Progenitor cell of endocrine pancreas (in vitro differentiated cells): ENCODE measurements at regions not wholly inside any gene's neighbourhood (a gene's known extent, or its start where the extent isn't known, plus 50 kb on each side); places are given as distances from the start of the nearest gene placed in this dataset.

Source experiments
- DNase-seq: peaks from one replicate; pipeline ENCODE4 v3.0.0; 2021; ENCODE audit warnings: low spot score; ENCODE audit not compliant: unreplicated experiment
- H3K27ac Mint-ChIP-seq: 2 replicates; pipeline ENCODE4 v1.8.0; 2021; ENCODE audit warnings: mild to moderate bottlenecking, moderate library complexity, mixed read lengths
- H3K27me3 Mint-ChIP-seq: 2 replicates; pipeline ENCODE4 v1.8.0; 2021; ENCODE audit warnings: mixed read lengths
- H3K36me3 Mint-ChIP-seq: 2 replicates; pipeline ENCODE4 v1.8.0; 2022; ENCODE audit warnings: mixed read lengths; ENCODE audit not compliant: insufficient read depth
- H3K4me1 Mint-ChIP-seq: 2 replicates; pipeline ENCODE4 v1.8.0; 2021; ENCODE audit warnings: low read depth, mixed read lengths
- H3K4me3 Mint-ChIP-seq: 2 replicates; pipeline ENCODE4 v1.8.0; 2021; ENCODE audit warnings: low read depth, mild to moderate bottlenecking, moderate library complexity, mixed read lengths
- H3K9me3 Mint-ChIP-seq: 2 replicates; pipeline ENCODE4 v1.8.0; 2021; ENCODE audit warnings: low read depth, mixed read lengths
- TF ChIP-seq, protein P1 (sequence below): fragments of 200-600 bp; sonication (generic); IDR thresholded peaks from one replicate; pipeline ENCODE4 v1.5.0; 2021; ENCODE audit warnings: antibody characterized with exemption, mild to moderate bottlenecking; ENCODE audit not compliant: unreplicated experiment

DNA sequence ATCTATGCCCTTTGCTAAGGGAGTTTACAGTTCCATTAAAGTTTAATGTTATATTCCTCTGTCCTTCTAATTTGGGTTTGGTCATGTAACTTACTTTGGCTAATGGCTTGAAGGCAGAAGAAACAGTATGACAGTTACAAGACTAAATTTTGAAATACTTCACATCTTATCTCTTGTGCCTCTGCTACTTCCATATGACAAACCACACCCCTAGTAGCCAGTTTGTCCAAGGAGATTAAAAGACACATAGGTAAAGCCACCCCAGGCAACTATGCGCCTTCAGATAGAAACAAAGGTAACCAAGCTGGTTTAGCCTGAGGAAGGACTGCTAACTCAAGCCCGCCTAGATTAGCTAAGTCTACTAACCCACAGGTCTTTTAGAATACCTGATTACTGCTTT lies 273.4 kb upstream of the MIR17HG start:
- TF ChIP-seq, protein P1, sequence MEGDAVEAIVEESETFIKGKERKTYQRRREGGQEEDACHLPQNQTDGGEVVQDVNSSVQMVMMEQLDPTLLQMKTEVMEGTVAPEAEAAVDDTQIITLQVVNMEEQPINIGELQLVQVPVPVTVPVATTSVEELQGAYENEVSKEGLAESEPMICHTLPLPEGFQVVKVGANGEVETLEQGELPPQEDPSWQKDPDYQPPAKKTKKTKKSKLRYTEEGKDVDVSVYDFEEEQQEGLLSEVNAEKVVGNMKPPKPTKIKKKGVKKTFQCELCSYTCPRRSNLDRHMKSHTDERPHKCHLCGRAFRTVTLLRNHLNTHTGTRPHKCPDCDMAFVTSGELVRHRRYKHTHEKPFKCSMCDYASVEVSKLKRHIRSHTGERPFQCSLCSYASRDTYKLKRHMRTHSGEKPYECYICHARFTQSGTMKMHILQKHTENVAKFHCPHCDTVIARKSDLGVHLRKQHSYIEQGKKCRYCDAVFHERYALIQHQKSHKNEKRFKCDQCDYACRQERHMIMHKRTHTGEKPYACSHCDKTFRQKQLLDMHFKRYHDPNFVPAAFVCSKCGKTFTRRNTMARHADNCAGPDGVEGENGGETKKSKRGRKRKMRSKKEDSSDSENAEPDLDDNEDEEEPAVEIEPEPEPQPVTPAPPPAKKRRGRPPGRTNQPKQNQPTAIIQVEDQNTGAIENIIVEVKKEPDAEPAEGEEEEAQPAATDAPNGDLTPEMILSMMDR = no peak
- Mint-ChIP-seq H3K36me3 (no peaks in the 10 kb centered on the region), H3K4me1 (peaks cover 2% of the 10 kb centered on the region), H3K27ac (no peak overlapping the region), H3K4me3 (no peak overlapping the region), H3K27me3 (no peaks in the 10 kb centered on the region), H3K9me3 (peaks cover 5% of the 10 kb centered on the region)
- no peak for DNase-seq

DNA sequence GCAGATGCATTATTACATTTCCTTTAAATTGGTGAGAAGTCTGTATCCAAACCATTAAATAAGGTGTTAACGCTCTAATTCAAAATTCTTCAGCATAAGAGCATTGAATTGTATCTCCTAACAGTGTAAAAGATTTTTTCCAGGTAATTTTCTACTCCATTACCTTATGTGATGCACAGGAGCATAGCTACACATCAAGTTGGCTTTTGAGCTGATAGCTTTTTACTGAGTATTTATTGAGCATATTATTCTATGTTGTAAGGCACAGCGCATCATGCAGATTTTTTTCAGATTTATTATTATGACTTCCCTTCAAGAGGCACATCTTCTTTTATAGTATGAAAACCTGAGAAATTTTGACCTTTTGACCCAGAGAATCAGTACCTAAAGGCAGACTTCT lies 270.7 kb upstream of the MIR17HG start:
- DNase-seq = no peak
- Mint-ChIP-seq H3K4me1 (no peaks in the 10 kb centered on the region), H3K9me3 (peaks cover 5% of the 10 kb centered on the region), H3K4me3 (no peak overlapping the region), H3K27ac (no peak overlapping the region), H3K27me3 (no peaks in the 10 kb centered on the region), H3K36me3 (no peaks in the 10 kb centered on the region)
- TF ChIP-seq, protein P1 = no peak

DNA sequence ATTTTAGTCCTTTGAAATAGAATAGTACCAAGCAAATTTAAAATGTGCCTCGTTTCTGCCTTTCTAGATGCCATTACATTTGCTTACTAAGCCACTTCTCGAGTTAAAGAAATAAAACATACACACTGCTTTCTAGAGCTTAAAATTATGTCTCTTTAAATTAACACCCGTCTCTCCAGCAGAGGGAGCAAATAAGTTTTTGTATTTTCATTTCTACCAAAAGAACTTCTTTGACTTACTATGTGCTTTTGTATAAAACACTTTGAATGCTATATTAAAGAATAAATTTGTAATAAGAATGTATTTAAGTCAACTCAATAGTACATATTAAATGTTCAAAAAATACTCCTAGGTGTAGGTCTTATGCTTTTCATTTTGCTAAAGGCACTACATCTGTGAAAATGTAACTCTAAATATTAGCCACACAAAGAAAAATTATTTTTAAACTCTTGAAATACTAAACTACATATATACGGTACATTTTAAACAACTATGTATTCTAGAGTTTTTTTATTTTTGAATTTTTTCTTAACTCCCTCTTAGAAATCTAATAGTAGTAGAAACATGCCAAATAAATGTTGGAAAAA lies 269.3 kb upstream of the MIR17HG start:
- TF ChIP-seq, protein P1 = peak; percentile 64
- Mint-ChIP-seq H3K27ac (no peak overlapping the region), H3K36me3 (no peaks in the 10 kb centered on the region), H3K4me1 (no peaks in the 10 kb centered on the region), H3K9me3 (no peaks in the 10 kb centered on the region), H3K4me3 (no peak overlapping the region), H3K27me3 (no peaks in the 10 kb centered on the region)
- DNase-seq = no peak

DNA sequence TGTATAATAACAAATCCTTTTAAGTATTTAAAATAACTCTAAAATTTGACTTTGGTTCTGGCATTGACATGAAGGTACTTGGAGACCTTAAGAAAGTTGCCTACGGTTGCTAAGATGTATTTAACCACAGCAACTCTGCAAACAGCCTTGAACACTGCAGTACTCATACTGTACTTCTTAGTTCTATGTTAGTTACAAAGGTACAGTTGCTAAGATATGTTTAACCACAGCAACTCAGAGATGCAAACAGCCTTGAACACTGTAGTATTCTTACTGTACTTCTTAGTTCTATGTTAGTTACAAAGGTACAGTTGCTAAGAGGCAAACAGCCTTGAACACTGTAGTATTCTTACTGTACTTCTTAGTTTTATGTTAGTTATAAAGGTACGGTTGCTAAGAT lies 268.3 kb upstream of the MIR17HG start:
- Mint-ChIP-seq H3K9me3 (no peaks in the 10 kb centered on the region), H3K4me1 (no peaks in the 10 kb centered on the region)

DNA sequence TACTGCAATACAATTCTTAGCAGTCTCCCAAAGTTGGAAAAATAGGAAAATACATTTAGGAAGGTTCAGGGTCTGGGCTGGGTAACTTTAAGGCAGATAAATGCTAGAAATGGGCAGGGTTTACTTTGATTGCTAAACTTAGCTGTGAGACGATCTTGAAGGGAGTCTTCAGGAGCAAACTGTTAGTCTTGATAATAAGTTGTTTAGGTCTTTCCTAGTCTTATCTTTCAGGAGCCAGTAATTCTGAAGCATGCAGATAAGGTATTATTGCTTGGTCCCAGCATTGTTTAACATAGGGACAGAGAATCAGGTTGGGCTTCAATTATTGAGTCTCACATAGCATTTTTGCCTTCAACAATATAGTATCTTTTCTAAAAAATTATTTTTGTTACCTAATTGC lies 262.4 kb upstream of the MIR17HG start:
- Mint-ChIP-seq H3K36me3 (no peaks in the 10 kb centered on the region), H3K9me3 (no peaks in the 10 kb centered on the region), H3K27ac (no peak overlapping the region), H3K4me1 (peaks cover 12% of the 10 kb centered on the region), H3K27me3 (no peaks in the 10 kb centered on the region), H3K4me3 (no peak overlapping the region)
- DNase-seq = no peak
- TF ChIP-seq, protein P1 = no peak

More for the DNA sequence above, 268.3 kb upstream of the MIR17HG start:
- no peak for DNase-seq
- H3K27me3 Mint-ChIP-seq = no peaks in the 10 kb centered on the region
- H3K36me3 Mint-ChIP-seq = no peaks in the 10 kb centered on the region
- no peak overlapping the region for H3K27ac Mint-ChIP-seq
- H3K4me3 Mint-ChIP-seq = no peak overlapping the region
- TF ChIP-seq, protein P1 = no peak
